ENCODE measurements at regions not wholly inside any gene's neighbourhood (a gene's known extent, or its start where the extent isn't known, plus 50 kb on each side); places are given as distances from the start of the nearest gene placed in this dataset.

DNA sequence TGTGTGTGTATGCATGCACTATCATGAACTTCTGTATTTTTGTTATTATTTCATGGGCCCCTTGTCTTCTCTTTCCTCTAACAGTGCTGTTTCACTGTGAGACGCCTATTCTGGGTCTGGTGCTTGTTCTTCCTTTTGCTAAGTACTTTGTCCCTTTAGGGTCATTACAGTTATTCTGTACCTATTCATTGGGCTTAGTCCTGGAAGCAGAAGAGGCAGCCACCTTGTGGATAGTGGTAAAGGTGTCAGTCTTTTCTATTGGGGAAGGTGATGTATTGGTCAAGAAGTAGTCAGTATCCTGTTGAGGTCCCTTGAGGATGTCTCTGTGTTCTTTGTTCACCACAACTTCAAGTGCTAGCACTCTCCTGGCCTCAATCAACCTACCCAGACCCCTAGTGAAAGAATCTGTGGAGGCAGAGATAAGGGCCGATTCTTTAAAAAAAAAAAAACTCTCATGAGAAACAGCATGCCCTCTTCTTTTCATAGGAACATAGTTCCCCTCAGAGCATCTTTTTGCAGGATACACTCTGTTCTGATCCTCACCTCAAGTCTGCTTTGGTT is 593.8 kb downstream of the SPRY1 start:
- Histone ChIP-seq H3K79me2 (ENCODE audit: control insufficient read depth, insufficient read depth, low read length) (no peaks in the 10 kb centered on the region), H3K27me3 (replicated peaks in 1 of 4; ENCODE audit: control extremely low read depth in 1 of 4, control insufficient read depth in 3 of 4, insufficient read depth in 4 of 4, low read length in 3 of 4) (no peaks in the 10 kb centered on the region), H3K9ac (ENCODE audit: low read length) (no peak overlapping the region), H3K4me1 (ENCODE audit: control insufficient read depth in 2 of 2, insufficient read depth in 2 of 2, low read length in 2 of 2) (no peaks in the 10 kb centered on the region), H3K27ac (ENCODE audit: low read length in 2 of 2) (no peak overlapping the region), H4K20me1 (ENCODE audit: control insufficient read depth, insufficient read depth, low read length, poor library complexity, severe bottlenecking) (no peaks in the 10 kb centered on the region), H3K36me3 (replicated peaks in 1 of 2; ENCODE audit: control extremely low read depth in 1 of 2, control insufficient read depth in 1 of 2, extremely low read depth in 1 of 2, insufficient read depth in 2 of 2, low read length in 1 of 2) (no peaks in the 10 kb centered on the region), H3K9me3 (ENCODE audit: control extremely low read depth in 1 of 3, control insufficient read depth in 2 of 3, insufficient read depth in 1 of 3, low read length in 2 of 3) (no peaks in the 10 kb centered on the region), H3K4me3 (ENCODE audit: control extremely low read depth in 1 of 5, extremely low read depth in 1 of 5, insufficient read depth in 1 of 5, low read depth in 2 of 5, low read length in 4 of 5) (no peak overlapping the region), H3K4me2 (replicated peaks; ENCODE audit: low read depth, low read length, poor library complexity, severe bottlenecking) (no peak overlapping the region), H2AFZ (ENCODE audit: insufficient read depth, low read depth, low read length, poor library complexity, severe bottlenecking) (no peak overlapping the region)
- H3K27me3 Mint-ChIP-seq, result peaks cover 3% of the 10 kb centered on the region
- no peak for ATAC-seq (ENCODE audit: low read depth)
- TF ChIP-seq, protein P1, sequence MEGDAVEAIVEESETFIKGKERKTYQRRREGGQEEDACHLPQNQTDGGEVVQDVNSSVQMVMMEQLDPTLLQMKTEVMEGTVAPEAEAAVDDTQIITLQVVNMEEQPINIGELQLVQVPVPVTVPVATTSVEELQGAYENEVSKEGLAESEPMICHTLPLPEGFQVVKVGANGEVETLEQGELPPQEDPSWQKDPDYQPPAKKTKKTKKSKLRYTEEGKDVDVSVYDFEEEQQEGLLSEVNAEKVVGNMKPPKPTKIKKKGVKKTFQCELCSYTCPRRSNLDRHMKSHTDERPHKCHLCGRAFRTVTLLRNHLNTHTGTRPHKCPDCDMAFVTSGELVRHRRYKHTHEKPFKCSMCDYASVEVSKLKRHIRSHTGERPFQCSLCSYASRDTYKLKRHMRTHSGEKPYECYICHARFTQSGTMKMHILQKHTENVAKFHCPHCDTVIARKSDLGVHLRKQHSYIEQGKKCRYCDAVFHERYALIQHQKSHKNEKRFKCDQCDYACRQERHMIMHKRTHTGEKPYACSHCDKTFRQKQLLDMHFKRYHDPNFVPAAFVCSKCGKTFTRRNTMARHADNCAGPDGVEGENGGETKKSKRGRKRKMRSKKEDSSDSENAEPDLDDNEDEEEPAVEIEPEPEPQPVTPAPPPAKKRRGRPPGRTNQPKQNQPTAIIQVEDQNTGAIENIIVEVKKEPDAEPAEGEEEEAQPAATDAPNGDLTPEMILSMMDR (IDR thresholded peaks at IDR 0.05), result no peak
- no peak for TF ChIP-seq EZH2 (IDR thresholded peaks at IDR 0.05; ENCODE audit: borderline replicate concordance, insufficient read depth, low read depth, low read length, poor library complexity, severe bottlenecking)
- CTCF ChIA-PET, result no interaction called here
- H3K27ac Mint-ChIP-seq, result no peak overlapping the region
- intact Hi-C loops (cut with micrococcal nuclease), result no loop called here
- POLR2A ChIA-PET, result no interaction called here
- no peaks in the 10 kb centered on the region for H3K9me3 Mint-ChIP-seq (ENCODE audit: insufficient read depth)
- no peak for DNase-seq
- H3K4me1 Mint-ChIP-seq, result no peaks in the 10 kb centered on the region
- no peak overlapping the region for H3K4me3 Mint-ChIP-seq
- no CpG with 5 or more reads among the region's 2 CpGs for WGBS (ENCODE audit: insufficient coverage)

DNA sequence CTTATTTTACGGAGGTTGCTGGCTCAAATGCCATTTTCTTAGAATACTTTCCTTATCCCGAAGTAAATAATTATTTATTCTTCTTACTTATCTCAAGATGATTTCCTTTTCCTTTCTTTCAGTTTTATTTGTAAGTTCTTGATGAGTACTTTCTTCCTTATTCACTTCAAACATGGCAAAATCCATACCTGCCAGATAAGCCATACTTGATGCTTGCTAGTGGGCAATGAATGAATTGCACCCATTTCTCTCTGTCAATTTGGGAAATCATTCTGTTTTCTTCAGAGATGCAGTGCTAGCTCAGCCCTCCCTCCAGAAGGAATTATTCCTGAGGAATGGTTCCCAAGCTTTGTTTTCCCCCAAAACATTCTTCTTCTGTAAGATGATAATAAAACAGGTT is 598.3 kb downstream of the SPRY1 start:
- no peaks in the 10 kb centered on the region for H3K4me1 Mint-ChIP-seq
- DNase-seq, result no peak
- no peak for ATAC-seq (ENCODE audit: low read depth)
- no peaks in the 10 kb centered on the region for H3K9me3 ChIP-seq (ENCODE audit: control extremely low read depth in 1 of 3, control insufficient read depth in 2 of 3, insufficient read depth in 1 of 3, low read length in 2 of 3)
- H3K27me3 Mint-ChIP-seq, result peaks cover 3% of the 10 kb centered on the region
- no peaks in the 10 kb centered on the region for H3K36me3 ChIP-seq (replicated peaks in 1 of 2; ENCODE audit: control extremely low read depth in 1 of 2, control insufficient read depth in 1 of 2, extremely low read depth in 1 of 2, insufficient read depth in 2 of 2, low read length in 1 of 2)
- POLR2A ChIA-PET, result no interaction called here
- intact Hi-C loops (cut with micrococcal nuclease), result no loop called here
- no peaks in the 10 kb centered on the region for H4K20me1 ChIP-seq (ENCODE audit: control insufficient read depth, insufficient read depth, low read length, poor library complexity, severe bottlenecking)
- CTCF ChIA-PET, result no interaction called here
- no peak overlapping the region for H3K27ac ChIP-seq (ENCODE audit: low read length in 2 of 2)
- no peak overlapping the region for H3K4me2 ChIP-seq (replicated peaks; ENCODE audit: low read depth, low read length, poor library complexity, severe bottlenecking)
- H3K9ac ChIP-seq (ENCODE audit: low read length), result no peak overlapping the region
- no peak overlapping the region for H3K4me3 Mint-ChIP-seq
- H3K27me3 ChIP-seq (replicated peaks in 1 of 4; ENCODE audit: control extremely low read depth in 1 of 4, control insufficient read depth in 3 of 4, insufficient read depth in 4 of 4, low read length in 3 of 4), result no peaks in the 10 kb centered on the region
- H3K79me2 ChIP-seq (ENCODE audit: control insufficient read depth, insufficient read depth, low read length), result no peaks in the 10 kb centered on the region
- H3K9me3 Mint-ChIP-seq (ENCODE audit: insufficient read depth), result no peaks in the 10 kb centered on the region
- no peak overlapping the region for H3K4me3 ChIP-seq (ENCODE audit: control extremely low read depth in 1 of 5, extremely low read depth in 1 of 5, insufficient read depth in 1 of 5, low read depth in 2 of 5, low read length in 4 of 5)
- no peak overlapping the region for H3K27ac Mint-ChIP-seq
- no peak overlapping the region for H2AFZ ChIP-seq (ENCODE audit: insufficient read depth, low read depth, low read length, poor library complexity, severe bottlenecking)
- TF ChIP-seq EZH2 (IDR thresholded peaks at IDR 0.05; ENCODE audit: borderline replicate concordance, insufficient read depth, low read depth, low read length, poor library complexity, severe bottlenecking), result no peak
- TF ChIP-seq, protein P1 (IDR thresholded peaks at IDR 0.05), result no peak
- no peaks in the 10 kb centered on the region for H3K4me1 ChIP-seq (ENCODE audit: control insufficient read depth in 2 of 2, insufficient read depth in 2 of 2, low read length in 2 of 2)
- no CpG with 5 or more reads among the region's 2 CpGs for WGBS (ENCODE audit: insufficient coverage)

Data from B cell (primary cell).